ENCODE measurements at regions not wholly inside any gene's neighbourhood (a gene's known extent, or its start where the extent isn't known, plus 50 kb on each side); places are given as distances from the start of the nearest gene placed in this dataset.

GRCh38 chr2:9738535-9739496 is 104.5 kb upstream of the TAF1B start:
- no peak for DNase-seq (ENCODE audit: low read depth)

GRCh38 chr2:9739531-9739964 is 103.7 kb upstream of the TAF1B start:
- DNase-seq (ENCODE audit: low read depth), result peak; percentile 54

- DNase-seq (ENCODE audit: low read depth), result peak; percentile 49
These were observed 102.7 kb upstream of the TAF1B start for GRCh38 chr2:9740382-9741073.

GRCh38 chr2:9741110-9741509 is 102.2 kb upstream of the TAF1B start:
- peak; percentile 37 for DNase-seq (ENCODE audit: low read depth)

GRCh38 chr2:9742601-9743000 is 100.7 kb upstream of the TAF1B start:
- no peak for DNase-seq (ENCODE audit: low read depth)

GRCh38 chr2:9744256-9745004 is 98.8 kb upstream of the TAF1B start:
- DNase-seq (ENCODE audit: low read depth), result no peak

- no peak for DNase-seq (ENCODE audit: low read depth)
These were observed 97.9 kb upstream of the TAF1B start for GRCh38 chr2:9745153-9745899.

- no peak for DNase-seq (ENCODE audit: low read depth)
These were observed 95.9 kb upstream of the TAF1B start for GRCh38 chr2:9747396-9747795.

- DNase-seq (ENCODE audit: low read depth), result no peak
These were observed 94.7 kb upstream of the TAF1B start for GRCh38 chr2:9748577-9748976.

GRCh38 chr2:9749546-9750223 is 93.6 kb upstream of the TAF1B start:
- no peak for DNase-seq (ENCODE audit: low read depth)

GRCh38 chr2:9750224-9751215 is 92.8 kb upstream of the TAF1B start:
- no peak for DNase-seq (ENCODE audit: low read depth)

GRCh38 chr2:9751831-9752230 is 91.4 kb upstream of the TAF1B start:
- DNase-seq (ENCODE audit: low read depth), result no peak

- DNase-seq (ENCODE audit: low read depth), result peak; percentile 95
These were observed 90.6 kb upstream of the TAF1B start for GRCh38 chr2:9752441-9753275.

GRCh38 chr2:9753276-9753600 is 90.0 kb upstream of the TAF1B start:
- DNase-seq (ENCODE audit: low read depth), result peak; percentile 99

- no peak for DNase-seq (ENCODE audit: low read depth)
These were observed 89.4 kb upstream of the TAF1B start for GRCh38 chr2:9753665-9754531.

GRCh38 chr2:9754532-9754887 is 88.8 kb upstream of the TAF1B start:
- DNase-seq (ENCODE audit: low read depth), result no peak

GRCh38 chr2:9755008-9755407 is 88.3 kb upstream of the TAF1B start:
- no peak for DNase-seq (ENCODE audit: low read depth)

GRCh38 chr2:9755638-9756037 is 87.6 kb upstream of the TAF1B start:
- no peak for DNase-seq (ENCODE audit: low read depth)
